Prostate gland (tissue), 2 donors: ENCODE measurements at regions not wholly inside any gene's neighbourhood (a gene's known extent, or its start where the extent isn't known, plus 50 kb on each side); places are given as distances from the start of the nearest gene placed in this dataset.

Source experiments
- POLR2A ChIP-seq: fragments of 450-650 bp; IDR thresholded peaks from one replicate; pipeline ENCODE4 v1.6.1; 2016; ENCODE audit warnings: antibody characterized with exemption, mild to moderate bottlenecking
- POLR2AphosphoS5 ChIP-seq: sonication (generic); formaldehyde crosslinking; IDR thresholded peaks from one replicate; pipeline ENCODE4 v1.6.1; 2017; ENCODE audit warnings: antibody characterized with exemption
- TF ChIP-seq, protein P1 (sequence below), 4 experiments: fragments of 200-600 bp in 2 of 4; fragments of 450-650 bp in 2 of 4; sonication (generic) in 2 of 4; IDR thresholded peaks; 1 replicate in 3 of 4; 2 replicates in 1 of 4; pipeline ENCODE4 v1.5.1; 2016 to 2019; ENCODE audit warnings: antibody characterized with exemption in 4 of 4, mild to moderate bottlenecking in 2 of 4, moderate library complexity in 2 of 4

DNA sequence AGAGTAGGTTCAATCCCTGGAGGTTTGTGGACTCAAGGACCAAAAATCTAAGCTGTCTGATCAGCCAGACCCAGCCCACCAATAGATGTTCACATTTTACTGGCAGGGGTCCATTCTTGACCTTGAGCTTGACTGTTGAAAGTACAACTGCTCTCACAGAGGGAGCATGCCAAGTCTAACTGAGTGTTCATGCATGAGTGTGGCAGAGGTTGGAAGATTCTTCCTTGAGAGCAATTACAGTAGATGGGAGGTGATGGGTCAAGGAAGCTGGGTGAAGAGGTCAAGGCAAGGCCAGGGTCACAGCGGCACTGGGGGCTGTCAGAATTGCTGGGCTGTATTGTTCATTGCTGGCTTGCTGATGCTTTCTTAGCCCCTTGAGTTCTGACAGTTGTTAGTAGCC, 202.8 kb upstream of the SVIL start:
- TF ChIP-seq, protein P1, sequence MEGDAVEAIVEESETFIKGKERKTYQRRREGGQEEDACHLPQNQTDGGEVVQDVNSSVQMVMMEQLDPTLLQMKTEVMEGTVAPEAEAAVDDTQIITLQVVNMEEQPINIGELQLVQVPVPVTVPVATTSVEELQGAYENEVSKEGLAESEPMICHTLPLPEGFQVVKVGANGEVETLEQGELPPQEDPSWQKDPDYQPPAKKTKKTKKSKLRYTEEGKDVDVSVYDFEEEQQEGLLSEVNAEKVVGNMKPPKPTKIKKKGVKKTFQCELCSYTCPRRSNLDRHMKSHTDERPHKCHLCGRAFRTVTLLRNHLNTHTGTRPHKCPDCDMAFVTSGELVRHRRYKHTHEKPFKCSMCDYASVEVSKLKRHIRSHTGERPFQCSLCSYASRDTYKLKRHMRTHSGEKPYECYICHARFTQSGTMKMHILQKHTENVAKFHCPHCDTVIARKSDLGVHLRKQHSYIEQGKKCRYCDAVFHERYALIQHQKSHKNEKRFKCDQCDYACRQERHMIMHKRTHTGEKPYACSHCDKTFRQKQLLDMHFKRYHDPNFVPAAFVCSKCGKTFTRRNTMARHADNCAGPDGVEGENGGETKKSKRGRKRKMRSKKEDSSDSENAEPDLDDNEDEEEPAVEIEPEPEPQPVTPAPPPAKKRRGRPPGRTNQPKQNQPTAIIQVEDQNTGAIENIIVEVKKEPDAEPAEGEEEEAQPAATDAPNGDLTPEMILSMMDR (IDR thresholded peaks at IDR 0.05), result no peak
- TF ChIP-seq POLR2A (no peak), POLR2AphosphoS5 (no peak)
